ENCODE measurements at regions not wholly inside any gene's neighbourhood (a gene's known extent, or its start where the extent isn't known, plus 50 kb on each side); places are given as distances from the start of the nearest gene placed in this dataset.
A peak's percentile ranks its signal among the peaks of the same experiment; 100 is the strongest.
"Not testable (repeated sequence)": the region's sequence is repeated elsewhere in the genome, so short reads cannot be mapped to it uniquely, and the experiment has no call there.

DNA sequence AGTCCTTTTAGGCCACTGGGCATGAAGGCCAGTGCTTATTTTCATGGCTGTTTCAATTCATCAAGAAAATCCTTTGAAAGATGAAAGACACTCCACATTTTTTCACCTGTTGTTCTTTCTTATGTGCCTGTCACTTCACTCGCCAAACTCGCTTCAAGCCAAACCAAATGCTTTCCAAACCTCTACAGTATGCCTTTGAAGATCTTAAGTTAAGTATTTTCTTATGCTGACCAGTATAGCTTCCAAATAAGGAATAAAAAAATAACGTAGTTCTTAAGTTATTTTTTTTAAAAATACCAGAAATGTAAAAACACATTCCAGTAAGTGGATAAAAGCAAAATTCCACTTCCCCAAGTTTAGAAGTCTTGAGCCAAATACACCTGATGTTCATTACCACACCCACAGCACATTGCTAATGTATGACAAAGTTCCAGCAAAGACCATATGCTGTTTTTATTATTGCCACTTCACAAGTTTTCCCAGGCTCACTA lies 186.1 kb downstream of the MTERF1 start:
- DNase-seq, result peak; percentile 81

DNA sequence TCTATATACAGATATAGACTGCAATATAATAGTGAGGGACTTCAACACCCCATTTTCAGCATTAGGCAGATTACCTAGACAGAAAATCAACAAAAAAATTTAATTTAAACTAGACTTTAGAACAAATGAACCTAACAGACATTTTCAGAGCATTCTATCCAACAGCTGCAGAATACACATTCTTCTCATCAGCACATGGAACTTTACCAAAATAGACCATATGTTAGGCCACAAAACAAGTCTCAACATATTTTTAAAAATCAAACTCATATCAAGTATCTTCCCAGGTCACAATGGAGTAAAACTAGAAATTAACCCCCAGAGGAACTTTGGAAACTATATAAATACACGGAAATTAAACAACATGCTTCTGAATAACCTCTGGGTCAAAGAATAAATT lies 169.6 kb downstream of the MTERF1 start:
- peak; percentile 62 for DNase-seq

DNA sequence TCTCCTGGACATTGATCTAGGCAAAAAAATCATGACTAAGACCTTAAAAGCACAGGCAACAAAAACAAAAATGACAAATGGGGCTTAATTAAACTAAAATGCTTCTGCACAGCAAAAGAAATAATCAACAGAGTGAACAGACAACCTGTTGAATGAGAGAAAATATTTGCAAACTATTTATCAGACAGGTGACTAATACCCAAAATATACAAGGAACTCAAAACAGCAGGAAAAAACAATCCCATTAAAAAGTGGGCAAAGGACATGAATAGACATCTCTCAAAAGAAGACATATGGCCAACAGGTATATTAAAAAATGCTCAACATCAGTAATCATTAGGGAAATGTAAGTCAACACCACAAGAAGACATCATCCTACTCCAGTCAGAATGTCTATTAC lies 166.8 kb downstream of the MTERF1 start:
- no peak for DNase-seq

DNA sequence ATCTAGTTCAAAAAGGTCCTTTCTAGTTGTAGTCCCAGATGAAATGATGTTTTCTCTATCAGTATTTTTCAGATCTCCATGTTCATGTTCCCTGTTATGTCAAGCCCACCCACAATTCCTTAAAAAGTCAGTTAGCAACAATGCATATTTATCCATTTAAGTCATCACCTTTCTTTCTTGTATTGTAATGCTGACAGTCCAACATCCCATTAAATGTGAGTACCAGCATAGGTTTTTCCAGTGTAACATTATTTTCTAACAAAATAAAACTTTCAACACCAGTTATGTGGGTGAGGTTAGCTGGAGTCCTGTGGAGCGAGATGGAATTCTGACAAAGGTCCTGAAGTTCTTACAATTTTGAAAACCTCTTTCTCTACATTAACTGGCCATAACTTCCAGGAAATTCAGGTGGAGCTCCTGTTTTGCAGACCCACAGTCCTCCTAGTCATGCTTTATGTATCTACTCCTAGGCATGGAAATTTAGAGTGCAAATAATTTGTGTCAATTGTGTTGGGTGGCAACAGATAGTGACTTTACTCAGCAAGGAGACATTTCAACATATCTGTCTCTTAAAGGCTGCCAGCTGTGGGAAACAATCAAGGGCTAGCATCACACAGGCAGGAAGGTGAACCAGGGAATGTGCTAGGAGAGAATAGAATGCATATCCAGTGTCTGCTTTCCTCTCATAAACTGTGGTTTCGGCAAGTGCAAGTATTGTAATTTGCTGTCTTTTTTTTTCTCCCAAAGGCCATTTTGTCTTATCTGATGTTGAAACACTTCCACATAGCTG lies 162.6 kb downstream of the MTERF1 start:
- DNase-seq, result no peak

DNA sequence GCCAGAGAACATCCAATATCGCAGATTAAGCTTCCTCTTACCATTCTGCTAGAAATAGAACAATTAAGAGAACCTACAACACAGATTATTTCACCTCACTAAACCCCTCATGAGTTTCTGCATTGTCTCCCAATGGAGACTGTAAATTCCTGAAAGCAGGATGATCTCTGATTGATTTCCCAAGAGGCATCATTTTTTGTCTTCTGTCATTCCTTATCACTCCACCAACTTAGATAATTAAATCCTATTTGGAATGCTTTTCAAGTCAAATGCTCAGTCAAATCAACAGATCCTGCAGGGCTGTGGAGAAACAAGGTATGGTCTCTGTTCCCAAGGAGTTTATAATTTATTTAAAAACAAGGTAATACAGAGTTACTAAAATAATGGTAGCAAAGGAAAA lies 161.5 kb downstream of the MTERF1 start:
- DNase-seq, result no peak

DNA sequence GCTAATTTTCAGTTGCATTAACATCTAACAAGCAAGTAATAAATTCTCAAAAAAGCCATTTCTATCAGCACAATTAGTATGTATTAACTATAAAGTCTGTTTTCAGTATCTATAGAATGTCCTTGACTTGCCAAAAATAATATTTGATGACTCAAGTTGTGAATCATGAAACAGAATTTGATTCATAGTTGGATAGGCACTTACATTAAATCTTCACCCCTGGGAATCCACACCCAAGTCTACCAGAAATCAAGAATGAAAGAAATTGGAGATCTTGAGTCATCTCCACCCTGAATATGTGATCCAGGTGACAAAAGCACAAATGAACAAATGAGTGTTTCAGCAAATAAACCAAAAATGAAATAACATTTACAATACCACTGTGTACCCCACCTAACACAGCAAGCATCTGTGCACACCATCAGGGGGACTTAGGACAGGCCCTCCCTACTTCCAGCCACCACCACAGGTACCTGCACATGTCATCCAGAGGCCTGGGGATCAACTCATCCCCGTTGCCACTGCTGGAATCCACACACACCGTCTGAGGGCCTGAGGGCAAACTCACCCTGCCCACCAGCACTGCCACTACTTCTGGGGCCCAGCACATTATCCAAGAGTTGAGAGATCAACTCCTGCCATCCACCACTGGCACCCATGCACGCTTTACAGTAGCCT lies 160.1 kb downstream of the MTERF1 start:
- no peak for DNase-seq

DNA sequence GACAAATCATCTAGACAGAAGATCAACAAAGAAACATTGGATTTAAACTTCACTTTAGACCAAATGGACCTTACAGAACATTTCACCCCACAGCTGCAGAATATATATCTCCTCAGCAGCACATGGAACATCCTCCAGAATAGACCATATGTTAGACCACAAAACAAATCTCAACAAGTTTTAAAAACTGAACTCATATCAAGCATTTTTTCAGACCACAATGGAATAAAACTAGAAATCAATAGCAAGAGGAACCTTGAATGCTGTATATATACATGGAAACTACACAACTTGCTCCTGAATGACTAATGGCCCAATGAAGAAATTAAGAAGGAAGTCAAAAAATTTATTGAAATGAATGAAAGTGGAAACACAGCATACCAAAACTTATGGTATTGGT lies 157.7 kb downstream of the MTERF1 start:
- no peak for DNase-seq

DNA sequence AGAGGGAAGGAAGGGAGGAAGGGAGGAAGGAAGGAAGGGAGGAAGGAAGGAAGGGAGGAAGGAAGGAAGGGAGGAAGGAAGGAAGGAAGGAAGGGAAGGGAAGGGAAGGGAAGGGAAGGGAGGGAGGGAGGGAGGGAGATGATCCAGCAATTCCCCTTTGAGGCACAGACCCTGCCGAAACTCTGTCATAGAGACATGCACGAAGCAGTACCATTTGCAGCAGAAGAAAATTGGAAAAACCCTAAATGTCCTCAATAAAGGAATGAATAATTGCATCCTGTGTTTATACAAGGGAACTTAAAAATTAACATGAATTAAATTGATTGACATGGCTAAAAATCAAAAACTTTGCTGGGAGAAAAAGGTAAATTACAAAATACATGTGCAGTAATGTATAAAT lies 151.5 kb downstream of the MTERF1 start:
- not testable (repeated sequence) for DNase-seq

DNA sequence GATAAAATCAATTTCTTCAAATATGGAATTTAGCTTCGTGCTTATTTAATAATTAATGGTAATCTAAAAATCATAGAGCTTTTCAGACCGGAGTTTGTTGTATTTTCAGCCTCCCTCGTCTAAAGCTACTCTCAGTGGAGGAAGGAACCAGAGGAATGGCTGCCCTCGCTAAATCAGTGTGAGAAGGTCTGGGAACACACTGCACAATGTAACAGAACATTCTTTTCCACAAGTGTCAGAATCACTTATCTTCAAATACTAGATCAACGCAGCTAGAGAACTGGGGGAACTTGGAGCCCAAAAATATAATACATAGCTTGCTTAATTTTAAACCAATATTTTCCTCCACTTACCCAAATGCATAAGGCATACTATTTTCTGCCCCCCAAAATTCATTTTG lies 148.5 kb downstream of the MTERF1 start:
- no peak for DNase-seq

DNA sequence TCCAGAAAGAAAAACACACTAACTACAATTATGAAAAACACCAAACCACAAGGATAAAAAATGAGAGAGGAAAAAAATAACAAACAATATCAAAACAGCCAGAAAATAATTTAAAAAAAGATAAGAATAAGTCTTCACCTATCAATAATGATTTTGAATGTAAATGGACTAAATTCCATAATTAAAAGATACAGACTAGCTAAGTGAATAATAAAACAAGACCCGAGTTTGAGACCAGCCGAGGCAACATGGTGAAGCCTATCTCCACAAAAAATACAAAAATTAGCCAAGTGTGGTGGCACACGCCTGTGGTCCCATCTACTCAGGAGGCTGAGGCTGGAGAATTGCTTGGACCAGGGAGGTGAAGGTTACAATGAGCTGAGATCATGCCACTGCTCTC lies 131.1 kb downstream of the MTERF1 start:
- DNase-seq, result no peak

DNA sequence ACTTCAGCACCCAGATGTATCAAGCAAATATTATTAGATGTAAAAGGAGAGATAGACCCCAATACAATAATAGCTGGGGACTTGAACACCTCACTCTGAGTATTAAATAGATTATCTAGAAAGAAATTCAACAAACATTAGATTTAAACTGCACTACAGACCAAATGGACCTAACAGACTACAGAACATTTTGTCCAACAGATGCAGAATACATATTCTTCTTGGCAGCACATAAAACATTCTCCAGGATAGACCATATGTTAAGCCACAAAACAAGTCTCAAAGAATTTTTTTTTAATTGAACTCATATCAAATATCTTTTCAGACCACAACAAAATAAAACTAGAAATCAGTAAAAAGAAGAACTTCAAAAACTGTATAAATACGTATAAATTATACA lies 130.4 kb downstream of the MTERF1 start:
- DNase-seq, result no peak

DNA sequence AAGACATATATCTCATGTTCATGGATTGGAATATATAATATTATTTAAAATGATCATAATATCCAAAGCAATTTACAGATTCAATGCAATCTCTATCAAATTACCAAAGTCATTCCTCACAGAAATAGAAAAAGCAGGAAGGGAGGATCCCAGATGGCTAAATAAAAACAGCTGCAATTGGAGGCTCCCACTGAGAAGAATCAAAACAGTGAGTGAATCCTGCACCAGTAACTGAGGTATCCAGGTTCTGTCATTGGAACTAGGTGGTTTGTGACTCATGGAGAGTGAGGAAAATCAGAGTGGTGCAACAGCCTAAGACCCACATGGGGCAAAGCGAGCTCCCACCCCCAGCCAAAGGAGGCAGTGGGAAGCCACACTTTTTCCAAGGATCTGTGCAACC lies 128.4 kb downstream of the MTERF1 start:
- DNase-seq, result no peak

DNA sequence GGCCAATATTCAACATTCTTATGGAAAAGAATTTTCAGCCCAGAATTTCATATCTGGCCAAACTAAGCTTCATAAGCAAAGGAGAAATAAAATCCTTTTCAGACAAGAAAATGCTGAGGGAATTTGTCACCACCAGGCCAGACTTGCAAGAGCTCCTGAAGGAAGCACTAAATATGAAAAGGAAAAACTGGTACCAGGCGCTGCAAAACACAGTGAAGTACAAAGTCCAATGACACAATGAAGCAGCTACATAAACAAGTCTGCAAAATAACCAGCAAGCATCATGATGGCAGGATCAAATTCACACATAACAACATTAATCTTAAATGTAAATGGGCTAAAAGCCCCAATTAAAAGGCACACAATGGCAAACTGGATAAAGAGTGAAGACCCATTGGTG lies 126.2 kb downstream of the MTERF1 start:
- not testable (repeated sequence) for DNase-seq

DNA sequence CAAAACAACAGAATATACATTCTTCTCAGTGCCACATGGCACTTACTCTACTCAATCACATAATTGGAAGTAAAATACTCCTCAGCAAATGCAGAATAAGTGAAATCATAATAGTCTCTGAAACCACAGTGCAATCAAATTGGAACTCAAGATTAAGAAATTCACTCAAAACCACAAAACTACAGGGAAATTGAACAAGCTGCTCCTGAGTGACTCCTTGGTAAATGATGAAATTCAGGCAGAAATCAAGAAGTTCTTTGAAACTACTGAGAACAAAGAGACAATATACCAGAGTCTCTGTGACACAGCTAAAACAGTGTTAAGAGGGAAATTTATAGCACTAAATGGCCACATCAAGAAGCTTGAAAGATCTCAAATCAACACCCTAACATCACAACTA lies 125.4 kb downstream of the MTERF1 start:
- not testable (repeated sequence) for DNase-seq

DNA sequence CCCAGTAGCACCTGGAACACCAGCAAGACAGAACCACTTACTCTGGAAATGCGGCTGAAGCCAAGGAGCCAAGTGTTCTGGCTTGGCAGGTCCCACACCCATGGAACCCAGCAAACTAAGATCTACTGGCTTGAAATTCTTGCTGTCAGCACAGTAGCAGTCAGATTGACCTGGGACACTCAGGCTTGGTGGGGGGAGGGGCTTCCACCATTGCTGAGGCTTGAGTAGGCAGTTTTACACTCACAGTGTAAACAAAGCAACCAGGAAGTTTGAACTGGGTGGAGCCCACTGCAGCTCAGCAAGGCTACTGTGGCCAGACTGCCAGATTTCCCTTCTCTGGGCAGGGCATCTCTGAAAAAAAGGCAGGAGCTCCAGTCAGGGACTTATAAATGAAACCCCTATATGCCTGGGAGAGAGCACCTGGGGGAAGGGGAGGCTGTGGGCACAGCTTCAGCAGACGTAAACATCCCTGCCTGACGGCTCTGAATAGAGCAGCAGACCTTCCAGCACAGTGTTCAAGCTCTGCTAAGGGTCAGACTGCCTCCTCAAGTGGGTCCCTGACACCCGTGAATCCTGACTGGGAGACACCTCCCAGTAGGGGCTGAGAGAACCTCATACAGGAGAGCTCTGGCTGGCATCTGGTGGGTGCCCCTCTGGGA lies 121.2 kb downstream of the MTERF1 start:
- no peak for DNase-seq

DNA sequence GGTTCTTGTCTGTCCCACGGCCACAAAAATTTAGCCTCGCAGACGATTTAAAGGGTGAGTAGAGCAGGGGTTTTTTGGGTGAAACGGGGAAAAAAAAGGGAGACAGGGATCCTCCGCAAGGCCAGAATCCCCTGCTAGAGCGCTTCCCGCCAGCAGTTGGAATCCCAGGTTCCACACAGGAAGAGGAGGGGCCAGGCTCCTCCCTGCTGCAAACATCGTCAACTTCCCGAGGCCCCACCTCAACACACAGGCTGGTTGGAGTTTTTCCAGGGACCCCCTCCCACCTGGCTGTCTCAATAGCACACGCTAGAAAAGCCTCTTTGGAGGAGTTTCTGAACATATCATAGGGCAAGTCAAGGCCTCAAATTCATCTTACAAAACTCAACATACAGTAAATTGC lies 112.7 kb downstream of the MTERF1 start:
- DNase-seq, result no peak

DNA sequence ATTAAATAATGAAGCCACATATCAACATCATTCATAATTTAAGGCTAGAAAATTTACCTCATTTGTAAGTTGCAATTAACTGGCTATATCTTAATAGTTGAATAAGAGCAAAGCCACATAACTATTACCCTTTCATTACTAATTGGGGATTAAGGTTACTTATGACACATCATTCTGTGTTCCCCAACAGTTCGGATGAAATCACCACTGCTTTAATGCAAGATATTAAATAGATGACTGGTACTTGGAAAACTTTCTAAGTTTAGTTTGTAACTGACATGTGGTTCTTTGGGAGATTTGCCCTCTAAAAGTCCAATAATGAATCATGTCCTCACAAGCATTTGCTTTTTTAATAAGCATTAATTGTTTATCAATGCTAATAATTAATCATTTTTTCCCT lies 109.1 kb downstream of the MTERF1 start:
- no peak for DNase-seq

DNA sequence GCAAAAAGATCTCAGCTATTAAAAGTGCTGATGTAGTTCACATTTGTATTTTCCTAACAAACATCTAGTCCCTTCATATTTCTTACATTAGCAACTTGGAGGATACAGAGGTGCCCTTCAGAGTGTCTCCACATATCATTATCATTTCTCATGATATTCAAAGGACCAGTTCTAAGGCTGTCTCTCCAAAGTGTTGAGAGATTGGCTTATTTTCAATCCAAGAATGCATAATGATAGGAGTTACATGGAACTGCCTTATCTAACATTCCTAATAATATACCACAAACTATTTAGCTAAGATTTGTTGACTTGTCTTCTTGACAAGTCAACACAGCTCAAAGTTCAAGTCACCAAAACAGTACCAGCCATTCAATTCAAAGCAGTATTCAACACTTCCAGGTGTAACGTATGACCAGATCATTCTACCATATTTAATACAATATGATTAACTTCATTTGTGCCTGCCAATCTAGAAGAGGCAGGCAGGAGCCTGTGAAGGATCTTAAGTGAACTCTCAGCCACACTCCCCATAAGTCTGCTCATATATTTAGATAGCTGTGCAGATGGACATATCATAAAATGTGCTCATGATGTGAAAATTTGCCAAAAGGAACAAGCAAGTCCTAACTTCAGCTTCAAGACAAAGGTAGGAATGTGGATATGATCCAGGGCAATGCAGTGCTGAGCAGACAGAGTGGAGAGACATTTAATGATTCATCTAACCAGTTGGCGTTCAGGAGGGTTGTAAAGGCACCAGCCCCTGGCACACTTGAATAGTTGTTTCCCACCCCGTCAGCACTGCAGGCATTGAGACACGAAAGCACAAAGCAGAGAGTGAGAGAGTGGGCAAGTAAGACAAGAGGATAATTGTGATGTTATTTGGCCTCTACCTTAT lies 108.3 kb downstream of the MTERF1 start:
- DNase-seq, result peak; percentile 24

DNA sequence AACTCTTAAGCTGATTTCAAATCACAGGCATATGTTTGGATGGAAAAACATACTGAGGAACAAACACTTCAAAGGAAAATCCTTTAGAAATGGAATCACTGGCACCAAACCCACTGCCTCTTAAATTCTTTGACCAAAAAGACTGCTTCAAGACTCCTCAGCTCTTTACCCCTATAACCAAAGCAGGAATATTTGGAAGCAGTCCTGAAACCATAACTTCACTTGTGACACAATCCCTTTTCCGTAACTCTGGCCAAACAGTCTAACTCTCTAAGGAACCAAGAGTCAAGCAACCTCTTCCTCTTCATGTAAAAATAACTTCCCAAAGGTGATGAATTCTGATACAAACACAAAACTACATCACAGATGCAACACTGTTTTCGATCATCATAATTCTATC lies 104.3 kb downstream of the MTERF1 start:
- DNase-seq, result no peak

DNA sequence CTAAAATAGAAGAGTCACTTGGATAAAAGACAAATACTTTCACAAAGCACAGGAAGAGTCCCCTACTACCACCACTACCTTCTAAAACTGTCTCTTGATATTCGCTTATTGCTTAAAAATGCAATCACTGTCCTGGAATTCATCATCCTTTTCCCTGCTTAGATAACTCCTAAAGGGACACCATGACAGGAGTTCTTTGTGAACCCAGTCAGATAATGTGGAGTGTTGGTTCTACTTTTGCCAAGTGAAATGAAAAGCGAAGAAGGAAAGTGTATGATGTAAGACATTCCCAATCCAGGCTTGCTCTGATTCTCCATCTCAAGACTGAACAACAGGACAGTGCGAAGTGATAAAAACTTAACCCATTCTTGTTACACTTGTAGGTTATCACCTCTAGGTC lies 103.0 kb downstream of the MTERF1 start:
- no peak for DNase-seq

DNA sequence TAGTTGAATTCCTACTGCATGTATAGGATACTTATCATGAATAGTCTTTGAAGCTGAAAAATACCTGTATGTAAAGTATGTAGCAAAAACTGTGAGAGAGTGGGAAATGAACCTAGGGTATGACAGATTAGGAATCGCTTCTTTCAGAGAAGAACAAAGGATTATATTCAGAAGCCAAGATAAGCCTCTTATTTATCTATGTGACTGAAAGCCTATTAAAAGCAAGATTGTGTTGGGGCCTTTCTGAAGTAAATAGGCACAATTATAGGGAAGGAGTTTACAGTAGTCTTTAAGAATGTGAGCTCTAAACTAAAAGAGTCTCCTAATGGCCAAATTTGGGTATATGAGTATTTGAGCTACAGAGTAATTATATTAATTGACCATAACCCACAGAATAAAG lies 102.1 kb downstream of the MTERF1 start:
- no peak for DNase-seq

DNA sequence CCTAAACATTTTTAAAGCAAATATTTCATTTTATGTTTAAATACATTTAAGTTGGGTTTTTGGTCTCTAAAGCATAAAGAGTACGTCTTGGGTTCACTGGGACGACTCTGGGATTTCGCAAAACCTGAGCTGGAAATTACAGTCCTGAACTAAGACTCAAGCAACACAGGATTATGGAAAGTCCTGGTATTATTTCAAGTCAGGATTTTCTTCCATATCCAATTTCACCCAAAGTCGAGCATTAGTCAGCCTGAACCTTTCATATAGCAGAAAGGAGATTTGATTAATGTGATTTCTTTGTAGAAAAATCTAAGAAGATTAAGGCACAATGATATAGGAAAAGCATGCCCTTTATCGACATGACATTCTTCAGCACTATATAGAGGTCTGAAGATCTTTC lies 100.0 kb downstream of the MTERF1 start:
- DNase-seq, result no peak

Measured in tongue (tissue), 1 donor.